ENCODE measurements at regions not wholly inside any gene's neighbourhood (a gene's known extent, or its start where the extent isn't known, plus 50 kb on each side); places are given as distances from the start of the nearest gene placed in this dataset.
A peak's percentile ranks its signal among the peaks of the same experiment; 100 is the strongest.

- TF ChIP-seq ETS2 (tag; IDR thresholded peaks at IDR 0.05; ENCODE audit: borderline replicate concordance, poor library complexity, severe bottlenecking) (no peak), ZNF280A (IDR thresholded peaks at IDR 0.05; ENCODE audit: low read depth, partially characterized antibody) (no peak), PHF21A (IDR thresholded peaks at IDR 0.05; ENCODE audit: borderline replicate concordance, low read depth) (no peak), CXXC5 (CRISPR knock-in tag; IDR thresholded peaks at IDR 0.05) (no peak), RFX1 (IDR thresholded peaks at IDR 0.05) (no peak), EWSR1 (IDR thresholded peaks at IDR 0.05; ENCODE audit: borderline replicate concordance, low read depth, partially characterized antibody) (no peak), MTA3 (IDR thresholded peaks at IDR 0.05; ENCODE audit: borderline replicate concordance) (no peak), SIN3B (IDR thresholded peaks at IDR 0.05; ENCODE audit: low read depth) (no peak), RNF2 (IDR thresholded peaks at IDR 0.05) (no peak), FOXK1 (CRISPR knock-in tag; IDR thresholded peaks at IDR 0.05; ENCODE audit: borderline replicate concordance) (no peak), SAP30 (IDR thresholded peaks at IDR 0.05; ENCODE audit: borderline replicate concordance, insufficient read depth, low read depth, low read length, poor library complexity, severe bottlenecking) (no peak), ELF4 (CRISPR knock-in tag; IDR thresholded peaks at IDR 0.05) (0 out of 2 replicates have a peak, but pooled peaks have one; percentile 46), MAZ (CRISPR knock-in tag; conservative IDR thresholded peaks at IDR 0.05 in 1 of 2, IDR thresholded peaks at IDR 0.05 in 1 of 2) (no peak; a peak in 1 of 4 replicates), HDAC2 (IDR thresholded peaks at IDR 0.05) (no peak), ZNF311 (CRISPR knock-in tag; IDR thresholded peaks at IDR 0.05) (no peak), ZC3H8 (IDR thresholded peaks at IDR 0.05) (no peak), NBN (IDR thresholded peaks at IDR 0.05; ENCODE audit: low read depth) (no peak), ZNF41 (CRISPR knock-in tag; conservative IDR thresholded peaks at IDR 0.05) (no peak; the same call in 1 of the 2 replicates), ZNF655 (CRISPR knock-in tag; IDR thresholded peaks at IDR 0.05) (no peak), HMBOX1 (IDR thresholded peaks at IDR 0.05) (no peak), ATF3 (IDR thresholded peaks at IDR 0.05) (no peak), ATF3 (CRISPR knock-in tag; conservative IDR thresholded peaks at IDR 0.05) (no peak; the same call in 1 of the 2 replicates), EZH2 (IDR thresholded peaks at IDR 0.05; ENCODE audit: borderline replicate concordance, low read depth, low read length) (0 out of 2 replicates have a peak, but pooled peaks have one; percentile 42), ZNF77 (CRISPR knock-in tag; IDR thresholded peaks at IDR 0.05) (no peak), ZBED1 (IDR thresholded peaks at IDR 0.05) (no peak; the same call in 1 of the 2 replicates)
These were observed 171.5 kb upstream of the IRF2BP2 start (continued) for GRCh38 chr1:234781241-234782065.

Data from K562 (cell line).